IMR-90 (cell line): ENCODE measurements at regions not wholly inside any gene's neighbourhood (a gene's known extent, or its start where the extent isn't known, plus 50 kb on each side); places are given as distances from the start of the nearest gene placed in this dataset.

Experiments used
- ATAC-seq: fragments of 200-7000 bp; cut with Tn5 transposase; 2 replicates; pipeline ENCODE4 v1.9.1; 2020; ENCODE audit warnings: low read depth, mild to moderate bottlenecking, moderate library complexity
- BruUV-seq: library from RNA; stranded (reverse); fragments of 400-500 nt; replicated peaks from 2 replicates; lab custom pipeline; 2021; lab: Mats Ljungman, UMichigan
- CTCF ChIA-PET: fragments of 300-600 bp; formaldehyde crosslinking; extraction: SDS; loops from one replicate; lab custom pipeline; 2021; ENCODE audit warnings: antibody characterized with exemption; lab: Yijun Ruan, JAX
- POLR2A ChIA-PET: fragments of 300-600 bp; sonication (Branson Sonifier 250); formaldehyde crosslinking; loops from one replicate; lab custom pipeline; 2022; ENCODE audit warnings: antibody characterized with exemption; ENCODE audit not compliant: unreplicated experiment; lab: Charles Lee
- DNase-seq: peaks from one replicate; pipeline ENCODE4 v3.0.0; 2013
- H2AFZ ChIP-seq: replicated peaks from 2 replicates; pipeline ENCODE3; 2013; ENCODE audit warnings: low read length, mild to moderate bottlenecking; ENCODE audit not compliant: poor library complexity
- H2AK5ac ChIP-seq: 2 replicates; pipeline ENCODE4 v1.6.1; 2013; ENCODE audit warnings: low read depth, low read length, inconsistent platforms
- H2AK9ac ChIP-seq: replicated peaks from 2 replicates; pipeline ENCODE3; 2013; ENCODE audit warnings: mild to moderate bottlenecking, low read depth, low read length, moderate library complexity; ENCODE audit not compliant: poor library complexity
- H2BK120ac ChIP-seq: 2 replicates; pipeline ENCODE4 v1.6.1; 2013; ENCODE audit warnings: low read depth, low read length, inconsistent platforms
- H2BK15ac ChIP-seq: 3 replicates; pipeline ENCODE4 v1.6.1; 2013; ENCODE audit warnings: low read depth, low read length, inconsistent platforms
- H2BK20ac ChIP-seq: 2 replicates; pipeline ENCODE4 v1.6.1; 2013; ENCODE audit warnings: low read depth, mild to moderate bottlenecking, inconsistent platforms, low read length, moderate library complexity
- H2BK5ac ChIP-seq: 2 replicates; pipeline ENCODE4 v1.6.1; 2013; ENCODE audit warnings: mild to moderate bottlenecking, low read depth, low read length, inconsistent platforms; ENCODE audit not compliant: poor library complexity, severe bottlenecking
- H3K14ac ChIP-seq: replicated peaks from 2 replicates; pipeline ENCODE4 v1.6.1; 2013; ENCODE audit warnings: low read depth, low read length, inconsistent platforms
- H3K18ac ChIP-seq: 2 replicates; pipeline ENCODE4 v1.6.1; 2013; ENCODE audit warnings: low read depth, low read length, control low read depth
- H3K23ac ChIP-seq: 2 replicates; pipeline ENCODE4 v1.6.1; 2013; ENCODE audit warnings: low read depth, low read length, inconsistent platforms
- H3K27ac ChIP-seq: 2 replicates; pipeline ENCODE4 v1.5.1; 2013; ENCODE audit warnings: mild to moderate bottlenecking, control low read depth, low read length; ENCODE audit not compliant: insufficient read depth
- H3K27me3 ChIP-seq: 2 replicates; pipeline ENCODE4 v1.6.1; 2013; ENCODE audit warnings: low read length; ENCODE audit not compliant: control insufficient read depth, insufficient read depth
- H3K36me3 ChIP-seq: 2 replicates; pipeline ENCODE4 v1.6.1; 2013; ENCODE audit warnings: low read length, mixed read lengths; ENCODE audit not compliant: control insufficient read depth, insufficient read depth
- H3K4ac ChIP-seq: 2 replicates; pipeline ENCODE4 v1.6.1; 2013; ENCODE audit warnings: low read depth, low read length, inconsistent platforms
- H3K4me1 ChIP-seq: 2 replicates; pipeline ENCODE4 v1.6.1; 2013; ENCODE audit warnings: low read length, mixed read lengths; ENCODE audit not compliant: control insufficient read depth, insufficient read depth
- H3K4me2 ChIP-seq: 2 replicates; pipeline ENCODE4 v1.6.1; 2013; ENCODE audit warnings: low read depth, mild to moderate bottlenecking, control low read depth, low read length, moderate library complexity
- H3K4me3 ChIP-seq: 2 replicates; pipeline ENCODE4 v1.5.1; 2013; ENCODE audit warnings: low read depth, mild to moderate bottlenecking, control low read depth, low read length, moderate library complexity; ENCODE audit not compliant: insufficient read depth
- H3K56ac ChIP-seq: 2 replicates; pipeline ENCODE4 v1.6.1; 2013; ENCODE audit warnings: low read length, inconsistent platforms; ENCODE audit not compliant: insufficient read depth; ENCODE audit errors: extremely low read depth
- H3K79me1 ChIP-seq, 2 experiments: 2 replicates each; pipeline ENCODE4 v1.6.1; 2013; ENCODE audit warnings: low read length in 2 of 2, inconsistent platforms in 1 of 2, low read depth in 1 of 2
- H3K9ac ChIP-seq: 2 replicates; pipeline ENCODE4 v1.6.1; 2013; ENCODE audit warnings: low read depth, low read length, control low read depth
- H3K9me1 ChIP-seq: 2 replicates; pipeline ENCODE4 v1.6.1; 2013; ENCODE audit warnings: low read length, inconsistent platforms; ENCODE audit not compliant: insufficient read depth
- H3K9me3 ChIP-seq: 2 replicates; pipeline ENCODE4 v1.6.1; 2013; ENCODE audit warnings: low read length; ENCODE audit not compliant: control insufficient read depth, insufficient read depth
- H4K20me1 ChIP-seq: 2 replicates; pipeline ENCODE4 v1.6.1; 2013; ENCODE audit warnings: low read length, inconsistent platforms; ENCODE audit not compliant: insufficient read depth
- H4K5ac ChIP-seq: 2 replicates; pipeline ENCODE4 v1.6.1; 2013; ENCODE audit warnings: mild to moderate bottlenecking, low read depth, low read length, control low read depth
- H4K8ac ChIP-seq, 2 experiments: 2 replicates each; pipeline ENCODE4 v1.6.1; 2013; ENCODE audit warnings: low read depth in 2 of 2, low read length in 2 of 2, control low read depth in 1 of 2, inconsistent platforms in 1 of 2
- H4K91ac ChIP-seq: 2 replicates; pipeline ENCODE4 v1.6.1; 2013; ENCODE audit warnings: low read depth, low read length, inconsistent platforms; ENCODE audit not compliant: insufficient read depth
- CEBPB ChIP-seq: IDR thresholded peaks from 2 replicates; pipeline ENCODE4 v1.6.1; 2012; ENCODE audit warnings: low read depth, low read length, improper control_type of control experiment
- CHD1 ChIP-seq: IDR thresholded peaks from 2 replicates; pipeline ENCODE4 v1.6.1; 2012; ENCODE audit warnings: low read depth, low read length, improper control_type of control experiment
- FOS ChIP-seq: fragments of 150-350 bp; IDR thresholded peaks from 2 replicates; pipeline ENCODE4 v1.6.1; 2016; ENCODE audit warnings: low read depth, low read length
- MAFK ChIP-seq: IDR thresholded peaks from 2 replicates; pipeline ENCODE4 v1.6.1; 2012; ENCODE audit warnings: low read depth, low read length, improper control_type of control experiment
- MAZ ChIP-seq: IDR thresholded peaks from 2 replicates; pipeline ENCODE4 v1.6.1; 2012; ENCODE audit warnings: low read depth, mild to moderate bottlenecking, low read length, improper control_type of control experiment, moderate library complexity, borderline replicate concordance
- NFE2L2 ChIP-seq: fragments of 150-350 bp; IDR thresholded peaks from 2 replicates; pipeline ENCODE4 v1.6.1; 2016; ENCODE audit warnings: low read depth, mild to moderate bottlenecking, low read length
- POLR2A ChIP-seq: IDR thresholded peaks from 2 replicates; pipeline ENCODE4 v1.6.1; 2012; ENCODE audit warnings: mild to moderate bottlenecking, low read depth, low read length
- RAD21 ChIP-seq: IDR thresholded peaks from 2 replicates; pipeline ENCODE4 v1.6.1; 2012; ENCODE audit warnings: low read length, improper control_type of control experiment
- RCOR1 ChIP-seq: IDR thresholded peaks from 2 replicates; pipeline ENCODE4 v1.6.1; 2012; ENCODE audit warnings: mild to moderate bottlenecking, low read length, improper control_type of control experiment; ENCODE audit not compliant: insufficient replicate concordance
- RFX5 ChIP-seq: IDR thresholded peaks from 2 replicates; pipeline ENCODE4 v1.8.0; 2012; ENCODE audit warnings: low read depth, mild to moderate bottlenecking, low read length, moderate library complexity
- SMC3 ChIP-seq: fragments of 150-350 bp; IDR thresholded peaks from 2 replicates; pipeline ENCODE4 v1.6.1; 2016; ENCODE audit warnings: low read depth, mild to moderate bottlenecking, antibody characterized with exemption, low read length, moderate library complexity
- dilution Hi-C: fragments of 300-500 bp; cut with HindIII; formaldehyde crosslinking; loops from one replicate; pipeline ENCODE4 v1.14.3; 2018; ENCODE audit warnings: low sequenced_read_pairs; ENCODE audit not compliant: unreplicated experiment
- in situ Hi-C: fragments of 300-500 bp; cut with MboI; formaldehyde crosslinking; loops from 3 replicates; pipeline ENCODE4 v1.14.3; 2019; ENCODE audit warnings: low sequenced_read_pairs, inconsistent platforms, mixed read lengths
- intact Hi-C: fragments of 100-400 bp; cut with micrococcal nuclease; formaldehyde crosslinking; loops from 2 replicates; pipeline ENCODE4 v1.10.0; 2022
- TF ChIP-seq, protein P1 (sequence below): fragments of 150-350 bp; IDR thresholded peaks from 2 replicates; pipeline ENCODE4 v1.6.1; 2017; ENCODE audit warnings: mild to moderate bottlenecking, antibody characterized with exemption, low read length, low read depth
- TF ChIP-seq, protein P2 (sequence below): conservative IDR thresholded peaks from 2 replicates; pipeline ENCODE4 v1.5.1; 2012; ENCODE audit warnings: mild to moderate bottlenecking, low read depth, low read length, improper control_type of control experiment

DNA sequence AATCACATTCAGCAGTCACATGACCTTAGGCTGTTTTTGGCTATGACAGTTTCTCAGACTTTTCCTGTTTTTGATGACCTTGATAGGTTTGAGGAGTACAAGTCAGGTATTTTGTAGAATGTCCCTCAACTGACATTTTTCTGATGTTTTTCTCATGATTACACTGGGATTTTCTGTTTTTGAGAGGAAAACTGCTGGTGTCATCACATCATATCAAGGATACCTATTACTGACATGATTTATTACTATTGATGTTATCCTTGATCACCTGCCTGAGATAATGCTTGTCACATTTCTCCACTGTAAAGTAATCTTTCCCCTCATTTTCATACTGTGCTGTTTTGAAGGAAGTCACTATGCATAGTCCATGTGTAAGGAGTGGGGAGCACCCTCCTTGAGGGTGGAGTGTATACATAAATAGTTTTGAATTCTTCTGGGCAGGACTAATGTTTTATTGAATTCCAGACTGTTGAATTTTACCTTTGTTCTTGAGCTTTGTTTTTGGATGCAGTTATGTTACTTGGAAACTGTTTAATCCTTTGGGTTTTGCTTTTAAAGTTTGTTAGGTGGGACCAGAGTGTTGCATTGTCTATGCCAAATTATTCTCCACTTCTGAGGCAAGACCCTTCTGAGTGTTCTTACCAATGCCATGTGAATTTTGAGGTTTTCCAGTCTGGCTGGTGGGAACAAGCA lies 444.5 kb upstream of the FAR2 start:
- no peak overlapping the region for H3K14ac ChIP-seq
- H2AK5ac ChIP-seq, result no peak overlapping the region
- H2AFZ ChIP-seq, result no peak overlapping the region
- no peak overlapping the region for H3K23ac ChIP-seq
- H2BK120ac ChIP-seq, result no peak overlapping the region
- in situ Hi-C loops, result loop anchor here (10.0 kb wide), 1 partner anchor 60 kb away; no protein-coding TSS in a partner anchor
- TF ChIP-seq SMC3, result no peak
- no peak for TF ChIP-seq POLR2A
- TF ChIP-seq MAFK, result no peak
- no peak for TF ChIP-seq NFE2L2
- no peak for TF ChIP-seq RAD21
- TF ChIP-seq FOS, result no peak
- no peak for TF ChIP-seq RCOR1
- TF ChIP-seq CEBPB, result no peak
- no peak for TF ChIP-seq MAZ
- TF ChIP-seq, protein P1, sequence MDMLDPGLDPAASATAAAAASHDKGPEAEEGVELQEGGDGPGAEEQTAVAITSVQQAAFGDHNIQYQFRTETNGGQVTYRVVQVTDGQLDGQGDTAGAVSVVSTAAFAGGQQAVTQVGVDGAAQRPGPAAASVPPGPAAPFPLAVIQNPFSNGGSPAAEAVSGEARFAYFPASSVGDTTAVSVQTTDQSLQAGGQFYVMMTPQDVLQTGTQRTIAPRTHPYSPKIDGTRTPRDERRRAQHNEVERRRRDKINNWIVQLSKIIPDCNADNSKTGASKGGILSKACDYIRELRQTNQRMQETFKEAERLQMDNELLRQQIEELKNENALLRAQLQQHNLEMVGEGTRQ, result no peak
- no peak for TF ChIP-seq CHD1
- no peak for TF ChIP-seq RFX5
- TF ChIP-seq, protein P2, sequence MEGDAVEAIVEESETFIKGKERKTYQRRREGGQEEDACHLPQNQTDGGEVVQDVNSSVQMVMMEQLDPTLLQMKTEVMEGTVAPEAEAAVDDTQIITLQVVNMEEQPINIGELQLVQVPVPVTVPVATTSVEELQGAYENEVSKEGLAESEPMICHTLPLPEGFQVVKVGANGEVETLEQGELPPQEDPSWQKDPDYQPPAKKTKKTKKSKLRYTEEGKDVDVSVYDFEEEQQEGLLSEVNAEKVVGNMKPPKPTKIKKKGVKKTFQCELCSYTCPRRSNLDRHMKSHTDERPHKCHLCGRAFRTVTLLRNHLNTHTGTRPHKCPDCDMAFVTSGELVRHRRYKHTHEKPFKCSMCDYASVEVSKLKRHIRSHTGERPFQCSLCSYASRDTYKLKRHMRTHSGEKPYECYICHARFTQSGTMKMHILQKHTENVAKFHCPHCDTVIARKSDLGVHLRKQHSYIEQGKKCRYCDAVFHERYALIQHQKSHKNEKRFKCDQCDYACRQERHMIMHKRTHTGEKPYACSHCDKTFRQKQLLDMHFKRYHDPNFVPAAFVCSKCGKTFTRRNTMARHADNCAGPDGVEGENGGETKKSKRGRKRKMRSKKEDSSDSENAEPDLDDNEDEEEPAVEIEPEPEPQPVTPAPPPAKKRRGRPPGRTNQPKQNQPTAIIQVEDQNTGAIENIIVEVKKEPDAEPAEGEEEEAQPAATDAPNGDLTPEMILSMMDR, result no peak
- no peaks in the 10 kb centered on the region for H3K27me3 ChIP-seq
- DNase-seq (peak; percentile 16), ATAC-seq (peak; percentile 54; the same call in 1 of the 2 replicates)
- H3K4me3 ChIP-seq, result no peak overlapping the region
- H2BK5ac ChIP-seq, result no peak overlapping the region
- no peak overlapping the region for H3K4me2 ChIP-seq
- peaks cover 2% of the 10 kb centered on the region; the same call in 1 of the 2 replicates for H3K4me1 ChIP-seq
- peak overlapping the region; percentile 16; the same call in 1 of the 2 replicates for H3K4ac ChIP-seq
- H4K91ac ChIP-seq, result no peak overlapping the region
- H3K18ac ChIP-seq, result no peak overlapping the region
- H3K36me3 ChIP-seq, result no peaks in the 10 kb centered on the region
- intact Hi-C loops, result no loop called here
- no peak overlapping the region for H3K27ac ChIP-seq
- no peaks in the 10 kb centered on the region for H4K20me1 ChIP-seq
- peak overlapping the region; percentile 54; the same call in 1 of the 2 replicates for H4K5ac ChIP-seq
- H3K9me1 ChIP-seq, result no peaks in the 10 kb centered on the region
- H3K79me1 ChIP-seq, result no peaks in the 10 kb centered on the region
- H3K9ac ChIP-seq, result no peak overlapping the region
- no peak overlapping the region for H2BK20ac ChIP-seq
- dilution Hi-C loops, result no loop called here
- H3K9me3 ChIP-seq, result no peaks in the 10 kb centered on the region
- no TSS peak for BruUV-seq
- no peak overlapping the region for H3K56ac ChIP-seq
- no peak overlapping the region for H2BK15ac ChIP-seq
- H2AK9ac ChIP-seq, result no peak overlapping the region
- ChIA-PET CTCF (no interaction called here), POLR2A (no interaction called here)
- H4K8ac ChIP-seq, result no peak overlapping the region
